ENCODE measurements at regions not wholly inside any gene's neighbourhood (a gene's known extent, or its start where the extent isn't known, plus 50 kb on each side); places are given as distances from the start of the nearest gene placed in this dataset.

GRCh38 chr18:40690062-40690461, 1265.0 kb upstream of the PIK3C3 start:
- no peaks in the 10 kb centered on the region for H3K79me2 ChIP-seq (ENCODE audit: control insufficient read depth, low read length)
- no peaks in the 10 kb centered on the region for H3F3A ChIP-seq (ENCODE audit: control insufficient read depth, insufficient read depth)
- H4K20me1 ChIP-seq (ENCODE audit: control insufficient read depth, insufficient read depth, low read depth, low read length): no peaks in the 10 kb centered on the region
- no peaks in the 10 kb centered on the region for H3K9me3 ChIP-seq (ENCODE audit: control insufficient read depth, insufficient read depth, low read length)
- H3K27ac ChIP-seq (ENCODE audit: low read depth, low read length): no peak overlapping the region
- H3K36me3 ChIP-seq (ENCODE audit: control insufficient read depth, low read length): no peaks in the 10 kb centered on the region
- H3K4me3 ChIP-seq (ENCODE audit: low read length): no peak overlapping the region
- no peak overlapping the region for H3K4me2 ChIP-seq (ENCODE audit: low read length)
- no peaks in the 10 kb centered on the region for H3K4me1 ChIP-seq (ENCODE audit: control insufficient read depth, low read length)
- H3K9me2 ChIP-seq (replicated peaks; ENCODE audit: control insufficient read depth, low read length): no peaks in the 10 kb centered on the region
- H3K27me3 ChIP-seq (ENCODE audit: control insufficient read depth, low read length): no peaks in the 10 kb centered on the region
- TF ChIP-seq EZH2phosphoT487 (IDR thresholded peaks at IDR 0.05; ENCODE audit: borderline replicate concordance, low read length) (no peak), CTCF (IDR thresholded peaks at IDR 0.05; ENCODE audit: low read depth, low read length, poor library complexity, severe bottlenecking) (no peak)

GRCh38 chr18:40687399-40687798, 1267.6 kb upstream of the PIK3C3 start:
- Histone ChIP-seq H3K27me3 (ENCODE audit: control insufficient read depth, low read length) (no peaks in the 10 kb centered on the region), H3K4me3 (ENCODE audit: low read length) (no peak overlapping the region)

GRCh38 chr18:40686836-40687235, 1268.2 kb upstream of the PIK3C3 start:
- Histone ChIP-seq H4K20me1 (ENCODE audit: control insufficient read depth, insufficient read depth, low read depth, low read length) (no peaks in the 10 kb centered on the region), H3K79me2 (ENCODE audit: control insufficient read depth, low read length) (no peaks in the 10 kb centered on the region), H3K27me3 (ENCODE audit: control insufficient read depth, low read length) (no peaks in the 10 kb centered on the region), H3K9me2 (replicated peaks; ENCODE audit: control insufficient read depth, low read length) (no peaks in the 10 kb centered on the region), H3K36me3 (ENCODE audit: control insufficient read depth, low read length) (no peaks in the 10 kb centered on the region), H3K4me1 (ENCODE audit: control insufficient read depth, low read length) (no peaks in the 10 kb centered on the region), H3K9me3 (ENCODE audit: control insufficient read depth, insufficient read depth, low read length) (no peaks in the 10 kb centered on the region), H3F3A (ENCODE audit: control insufficient read depth, insufficient read depth) (no peaks in the 10 kb centered on the region), H3K4me3 (ENCODE audit: low read length) (no peak overlapping the region), H3K27ac (ENCODE audit: low read depth, low read length) (no peak overlapping the region), H3K4me2 (ENCODE audit: low read length) (no peak overlapping the region)
- TF ChIP-seq CTCF (IDR thresholded peaks at IDR 0.05; ENCODE audit: low read depth, low read length, poor library complexity, severe bottlenecking) (no peak), EZH2phosphoT487 (IDR thresholded peaks at IDR 0.05; ENCODE audit: borderline replicate concordance, low read length) (no peak)

More at GRCh38 chr18:40687399-40687798, 1267.6 kb upstream of the PIK3C3 start:
- Histone ChIP-seq H3K9me2 (replicated peaks; ENCODE audit: control insufficient read depth, low read length) (no peaks in the 10 kb centered on the region), H3K9me3 (ENCODE audit: control insufficient read depth, insufficient read depth, low read length) (no peaks in the 10 kb centered on the region), H3K4me2 (ENCODE audit: low read length) (no peak overlapping the region), H3K36me3 (ENCODE audit: control insufficient read depth, low read length) (no peaks in the 10 kb centered on the region), H3K27ac (ENCODE audit: low read depth, low read length) (no peak overlapping the region), H3K4me1 (ENCODE audit: control insufficient read depth, low read length) (no peaks in the 10 kb centered on the region), H3K79me2 (ENCODE audit: control insufficient read depth, low read length) (no peaks in the 10 kb centered on the region), H4K20me1 (ENCODE audit: control insufficient read depth, insufficient read depth, low read depth, low read length) (no peaks in the 10 kb centered on the region), H3F3A (ENCODE audit: control insufficient read depth, insufficient read depth) (no peaks in the 10 kb centered on the region)
- TF ChIP-seq CTCF (IDR thresholded peaks at IDR 0.05; ENCODE audit: low read depth, low read length, poor library complexity, severe bottlenecking): no peak
- no peak for TF ChIP-seq EZH2phosphoT487 (IDR thresholded peaks at IDR 0.05; ENCODE audit: borderline replicate concordance, low read length)

- H3K27ac ChIP-seq (ENCODE audit: low read depth, low read length): no peak overlapping the region
- H3K27me3 ChIP-seq (ENCODE audit: control insufficient read depth, low read length): no peaks in the 10 kb centered on the region
- no peaks in the 10 kb centered on the region for H3F3A ChIP-seq (ENCODE audit: control insufficient read depth, insufficient read depth)
- no peaks in the 10 kb centered on the region for H3K79me2 ChIP-seq (ENCODE audit: control insufficient read depth, low read length)
- H3K4me2 ChIP-seq (ENCODE audit: low read length): no peak overlapping the region
- no peak for TF ChIP-seq EZH2phosphoT487 (IDR thresholded peaks at IDR 0.05; ENCODE audit: borderline replicate concordance, low read length)
- TF ChIP-seq CTCF (IDR thresholded peaks at IDR 0.05; ENCODE audit: low read depth, low read length, poor library complexity, severe bottlenecking): no peak
- no peaks in the 10 kb centered on the region for H3K9me2 ChIP-seq (replicated peaks; ENCODE audit: control insufficient read depth, low read length)
- H3K36me3 ChIP-seq (ENCODE audit: control insufficient read depth, low read length): no peaks in the 10 kb centered on the region
- H3K9me3 ChIP-seq (ENCODE audit: control insufficient read depth, insufficient read depth, low read length): no peaks in the 10 kb centered on the region
- no peaks in the 10 kb centered on the region for H4K20me1 ChIP-seq (ENCODE audit: control insufficient read depth, insufficient read depth, low read depth, low read length)
- H3K4me1 ChIP-seq (ENCODE audit: control insufficient read depth, low read length): no peaks in the 10 kb centered on the region
- H3K4me3 ChIP-seq (ENCODE audit: low read length): no peak overlapping the region
Observed at GRCh38 chr18:40685219-40685618, 1269.8 kb upstream of the PIK3C3 start.

All from DOHH2 (cell line).